Endothelial cell of umbilical vein (primary cell): ENCODE measurements at regions not wholly inside any gene's neighbourhood (a gene's known extent, or its start where the extent isn't known, plus 50 kb on each side); places are given as distances from the start of the nearest gene placed in this dataset.

Experiments used
- BruUV-seq: library from RNA; stranded (reverse); fragments of 400-500 nt; replicated peaks from 2 replicates; lab custom pipeline; 2021; lab: Mats Ljungman, UMichigan
- CTCF ChIA-PET: fragments of 300-600, 350-600 bp; sonication (Branson Sonifier 250); formaldehyde crosslinking; loops from one replicate; lab custom pipeline; 2021; ENCODE audit warnings: antibody characterized with exemption, inconsistent platforms; lab: Charles Lee
- POLR2A ChIA-PET: fragments of 300-600, 350-600 bp; sonication (Branson Sonifier 250); formaldehyde crosslinking; loops from one replicate; lab custom pipeline; 2021; ENCODE audit warnings: antibody characterized with exemption, inconsistent platforms; lab: Charles Lee
- DNase-seq: peaks from one replicate; pipeline ENCODE4 v3.0.0-alpha.2; 2011; ENCODE audit warnings: low read depth, low spot score
- FAIRE-seq: peaks from 2 replicates; lab custom pipeline; 2011; peaks lifted over from hg19 to GRCh38; lab: Jason Lieb, UNC
- H2AFZ ChIP-seq: 2 replicates; pipeline ENCODE4 v1.6.0; 2012; ENCODE audit warnings: low read depth, low read length, control low read depth, inconsistent platforms
- H3K27ac ChIP-seq: 2 replicates; pipeline ENCODE4 v1.5.1; 2011; ENCODE audit warnings: low read depth, mild to moderate bottlenecking, control low read depth, low read length, moderate library complexity; ENCODE audit not compliant: insufficient read depth
- H3K27me3 ChIP-seq, 2 experiments: 2 replicates each; pipeline versions ENCODE4 v1.6.0 to v1.6.1; 2011; ENCODE audit warnings: low read length in 2 of 2, mixed read lengths in 1 of 2; ENCODE audit not compliant: control insufficient read depth in 2 of 2, insufficient read depth in 2 of 2
- H3K36me3 ChIP-seq, 2 experiments: 2 replicates in 1 of 2; 3 replicates in 1 of 2; pipeline ENCODE4 v1.5.1; 2011; ENCODE audit warnings: low read length in 2 of 2, mild to moderate bottlenecking in 1 of 2, moderate library complexity in 1 of 2; ENCODE audit not compliant: control insufficient read depth in 2 of 2, insufficient read depth in 2 of 2; ENCODE audit errors: extremely low read depth in 1 of 2
- H3K4me1 ChIP-seq: 3 replicates; pipeline ENCODE4 v1.5.1; 2011; ENCODE audit warnings: mild to moderate bottlenecking, low read length; ENCODE audit not compliant: control insufficient read depth, insufficient read depth; ENCODE audit errors: extremely low read depth
- H3K4me2 ChIP-seq: 2 replicates; pipeline ENCODE4 v1.6.1; 2011; ENCODE audit warnings: low read length, control low read depth, mixed read lengths; ENCODE audit not compliant: insufficient read depth
- H3K4me3 ChIP-seq, 3 experiments: fragments of 200-600 bp in 1 of 3; sonication (generic), shearing (Covaris generic) in 1 of 3; replicated peaks in 1 of 3; 2 replicates each; pipeline ENCODE4 v1.5.1; 2011 to 2016; ENCODE audit warnings: control low read depth in 3 of 3, low read length in 3 of 3, mild to moderate bottlenecking in 2 of 3, inconsistent platforms in 1 of 3, low read depth in 1 of 3, moderate library complexity in 1 of 3; ENCODE audit not compliant: insufficient read depth in 1 of 3
- H3K79me2 ChIP-seq: 2 replicates; pipeline ENCODE4 v1.6.0; 2012; ENCODE audit warnings: low read length, inconsistent platforms; ENCODE audit not compliant: control insufficient read depth, insufficient read depth
- H3K9ac ChIP-seq: replicated peaks from 2 replicates; pipeline ENCODE3; 2011; ENCODE audit warnings: low read length, control low read depth; ENCODE audit not compliant: insufficient read depth; ENCODE audit errors: extremely low read depth
- H3K9me1 ChIP-seq: replicated peaks from 3 replicates; pipeline ENCODE4 v1.6.0; 2011; ENCODE audit warnings: mild to moderate bottlenecking, low read length; ENCODE audit not compliant: control insufficient read depth, insufficient read depth; ENCODE audit errors: extremely low read depth
- H3K9me3 ChIP-seq: replicated peaks from 2 replicates; pipeline ENCODE4 v1.5.1; 2012; ENCODE audit warnings: low read length, inconsistent platforms; ENCODE audit not compliant: control insufficient read depth, insufficient read depth
- H4K20me1 ChIP-seq: replicated peaks from 2 replicates; pipeline ENCODE3; 2011; ENCODE audit warnings: mild to moderate bottlenecking, low read length; ENCODE audit not compliant: control insufficient read depth, insufficient read depth; ENCODE audit errors: extremely low read depth
- CTCF ChIP-seq, 2 donors: IDR thresholded peaks; 1 replicate in 1 of 2; 2 replicates in 1 of 2; pipeline ENCODE4 v1.5.1; 2011; ENCODE audit warnings: low read length in 2 of 2, mild to moderate bottlenecking in 2 of 2, moderate library complexity in 2 of 2, control low read depth in 1 of 2, inconsistent platforms in 1 of 2, low read depth in 1 of 2; ENCODE audit not compliant: insufficient read depth in 1 of 2; ENCODE audit errors: extremely low read depth in 1 of 2
- EZH2 ChIP-seq: IDR thresholded peaks from 2 replicates; pipeline ENCODE4 v1.6.1; 2012; ENCODE audit warnings: borderline replicate concordance, low read depth, mild to moderate bottlenecking, moderate library complexity, low read length, inconsistent platforms; ENCODE audit not compliant: severe bottlenecking
- FOS ChIP-seq: IDR thresholded peaks from 2 replicates; pipeline ENCODE4 v1.6.1; 2011; ENCODE audit warnings: mild to moderate bottlenecking, low read length, moderate library complexity, borderline replicate concordance; ENCODE audit not compliant: insufficient read depth
- GATA2 ChIP-seq: IDR thresholded peaks from 2 replicates; pipeline ENCODE4 v1.7.0; 2011; ENCODE audit warnings: low read depth, mild to moderate bottlenecking, moderate library complexity, mixed read lengths, low read length; ENCODE audit not compliant: insufficient read length, insufficient read depth
- JUN ChIP-seq: IDR thresholded peaks from 2 replicates; pipeline ENCODE4 v1.6.1; 2011; ENCODE audit warnings: borderline replicate concordance, low read depth; ENCODE audit not compliant: insufficient read length, insufficient read depth
- MAX ChIP-seq: IDR thresholded peaks from 2 replicates; pipeline ENCODE4 v1.6.1; 2011; ENCODE audit not compliant: insufficient read depth, insufficient read length
- MYC ChIP-seq: IDR thresholded peaks from one replicate; pipeline ENCODE4 v1.6.1; 2011; ENCODE audit warnings: mild to moderate bottlenecking, low read depth, low read length
- POLR2A ChIP-seq: IDR thresholded peaks from 2 replicates; pipeline ENCODE4 v1.6.1; 2012; ENCODE audit warnings: low read depth, mild to moderate bottlenecking, control low read depth, low read length
- POLR2AphosphoS5 ChIP-seq: IDR thresholded peaks from 2 replicates; pipeline ENCODE4 v1.6.1; 2012; ENCODE audit warnings: low read depth, mild to moderate bottlenecking, control low read depth, low read length, moderate library complexity; ENCODE audit not compliant: insufficient read depth
- dilution Hi-C: fragments of 300-500 bp; cut with MboI; formaldehyde crosslinking; loops from one replicate; pipeline ENCODE4 v1.15.0; 2019; ENCODE audit warnings: low sequenced_read_pairs; ENCODE audit not compliant: extremely low pct_ligation_motif_present
- intact Hi-C: fragments of 100-400 bp; cut with micrococcal nuclease; formaldehyde crosslinking; loops from one replicate; pipeline ENCODE4 v1.10.0; 2022

GRCh38 chr4:12958436-12958835 lies 525.7 kb downstream of the RAB28 start:
- H3K27me3 ChIP-seq: no peaks in the 10 kb centered on the region
- TF ChIP-seq POLR2A: no peak
- no peak for TF ChIP-seq EZH2
- TF ChIP-seq CTCF (IDR thresholded peaks at IDR 0.05; ENCODE audit: extremely low read depth in 1 of 2, insufficient read depth in 1 of 2, low read depth in 1 of 2, low read length in 2 of 2): no peak
- TF ChIP-seq GATA2: no peak
- no peak for TF ChIP-seq MYC
- TF ChIP-seq FOS: no peak
- TF ChIP-seq POLR2AphosphoS5: no peak
- TF ChIP-seq MAX: no peak
- TF ChIP-seq JUN: no peak
- H3K9me3 ChIP-seq: no peaks in the 10 kb centered on the region
- no peaks in the 10 kb centered on the region for H3K9me1 ChIP-seq
- intact Hi-C loops: no loop called here
- FAIRE-seq (no peak), DNase-seq (no peak)
- H4K20me1 ChIP-seq: no peaks in the 10 kb centered on the region
- BruUV-seq: no TSS peak
- H3K9ac ChIP-seq: no peak overlapping the region
- H3K4me3 ChIP-seq: no peak overlapping the region
- no peak overlapping the region for H3K27ac ChIP-seq
- no peak overlapping the region for H2AFZ ChIP-seq
- CTCF ChIA-PET: no interaction called here
- H3K79me2 ChIP-seq: no peaks in the 10 kb centered on the region
- H3K36me3 ChIP-seq: no peaks in the 10 kb centered on the region
- POLR2A ChIA-PET: no interaction called here
- H3K4me1 ChIP-seq: no peaks in the 10 kb centered on the region
- H3K4me2 ChIP-seq: no peak overlapping the region
- dilution Hi-C loops: no loop called here
